GM06990 (cell line): ENCODE measurements at regions not wholly inside any gene's neighbourhood (a gene's known extent, or its start where the extent isn't known, plus 50 kb on each side); places are given as distances from the start of the nearest gene placed in this dataset.

Experiments used
- DNase-seq: peaks from one replicate; pipeline ENCODE4 v3.0.0-alpha.2; 2011; ENCODE audit not compliant: insufficient read length; ENCODE audit errors: extremely low read depth
- H3K27me3 ChIP-seq: replicated peaks from 2 replicates; pipeline ENCODE4 v1.6.0; 2011; ENCODE audit warnings: low read length; ENCODE audit not compliant: control insufficient read depth, insufficient read depth
- H3K36me3 ChIP-seq: 2 replicates; pipeline ENCODE4 v1.5.1; 2011; ENCODE audit warnings: low read length; ENCODE audit not compliant: control insufficient read depth, insufficient read depth
- H3K4me3 ChIP-seq: replicated peaks from 2 replicates; pipeline ENCODE4 v1.5.1; 2011; ENCODE audit warnings: low read depth, mild to moderate bottlenecking, control low read depth, low read length
- CTCF ChIP-seq: IDR thresholded peaks from 2 replicates; pipeline ENCODE4 v1.5.1; 2011; ENCODE audit warnings: low read length, control low read depth, mild to moderate bottlenecking, inconsistent platforms; ENCODE audit not compliant: insufficient read depth, poor library complexity, severe bottlenecking

- no peaks in the 10 kb centered on the region for H3K27me3 ChIP-seq
- DNase-seq, result no peak
- no peak overlapping the region for H3K4me3 ChIP-seq
- TF ChIP-seq CTCF, result no peak
- no peaks in the 10 kb centered on the region for H3K36me3 ChIP-seq
Observed at GRCh38 chr15:38868326-38869114, 303.9 kb upstream of the RASGRP1 start.

GRCh38 chr15:38871638-38872037 is 307.0 kb upstream of the RASGRP1 start:
- TF ChIP-seq CTCF, result no peak
- Histone ChIP-seq H3K36me3 (no peaks in the 10 kb centered on the region), H3K27me3 (no peaks in the 10 kb centered on the region), H3K4me3 (no peak overlapping the region)
- DNase-seq, result no peak

GRCh38 chr15:38872732-38873131 is 308.1 kb upstream of the RASGRP1 start:
- Histone ChIP-seq H3K36me3 (no peaks in the 10 kb centered on the region), H3K27me3 (no peaks in the 10 kb centered on the region), H3K4me3 (no peak overlapping the region)
- DNase-seq, result no peak
- no peak for TF ChIP-seq CTCF

- TF ChIP-seq CTCF, result no peak
- Histone ChIP-seq H3K27me3 (no peaks in the 10 kb centered on the region; the same call in 1 of the 2 replicates), H3K36me3 (no peaks in the 10 kb centered on the region), H3K4me3 (no peak overlapping the region)
- DNase-seq, result no peak
Observed at GRCh38 chr15:38873158-38873557, 308.5 kb upstream of the RASGRP1 start.

- DNase-seq, result no peak
- no peaks in the 10 kb centered on the region; the same call in 1 of the 2 replicates for H3K27me3 ChIP-seq
- no peak overlapping the region for H3K4me3 ChIP-seq
- no peaks in the 10 kb centered on the region for H3K36me3 ChIP-seq
- no peak for TF ChIP-seq CTCF
Observed at GRCh38 chr15:38874464-38874863, 309.9 kb upstream of the RASGRP1 start.
